A673 (cell line): ENCODE measurements at regions not wholly inside any gene's neighbourhood (a gene's known extent, or its start where the extent isn't known, plus 50 kb on each side); places are given as distances from the start of the nearest gene placed in this dataset.

ENCODE experiments used
- BruUV-seq: library from RNA; stranded (reverse); fragments of 400-500 nt; replicated peaks from 2 replicates; lab custom pipeline; 2021; lab: Mats Ljungman, UMichigan
- CTCF ChIA-PET: fragments of 300-600 bp; sonication (Branson Sonifier 250); formaldehyde crosslinking; loops from one replicate; lab custom pipeline; 2022; ENCODE audit warnings: antibody characterized with exemption; lab: Charles Lee
- POLR2A ChIA-PET: fragments of 300-600 bp; sonication (Branson Sonifier 250); formaldehyde crosslinking; loops from one replicate; lab custom pipeline; 2022; ENCODE audit warnings: antibody characterized with exemption; ENCODE audit not compliant: low non-redundant PET; lab: Charles Lee
- DNase-seq: peaks from one replicate; pipeline ENCODE4 v3.0.0-alpha.2; 2015; ENCODE audit warnings: low spot score
- H3K27ac ChIP-seq: fragments of 200-600 bp; sonication (generic); 2 replicates; pipeline ENCODE4 v1.5.1; 2016; ENCODE audit warnings: mixed run types, low read depth, mild to moderate bottlenecking, mixed read lengths, antibody characterized with exemption, low read length; ENCODE audit not compliant: poor library complexity, severe bottlenecking
- H3K27me3 ChIP-seq: fragments of 200-600 bp; sonication (generic); replicated peaks from 2 replicates; pipeline ENCODE4 v1.6.1; 2017; ENCODE audit warnings: mixed run types, low read depth, mild to moderate bottlenecking, mixed read lengths, antibody characterized with exemption, low read length; ENCODE audit not compliant: insufficient read depth, poor library complexity
- H3K36me3 ChIP-seq: fragments of 200-600 bp; sonication (generic); 2 replicates; pipeline ENCODE4 v1.6.1; 2016; ENCODE audit warnings: mixed run types, mild to moderate bottlenecking, mixed read lengths, antibody characterized with exemption, low read length; ENCODE audit not compliant: insufficient read depth, poor library complexity, severe bottlenecking
- H3K4me1 ChIP-seq: fragments of 200-600 bp; sonication (generic); 2 replicates; pipeline ENCODE4 v1.6.1; 2017; ENCODE audit warnings: mixed run types, mild to moderate bottlenecking, mixed read lengths, antibody characterized with exemption, low read length; ENCODE audit not compliant: insufficient read depth, poor library complexity, severe bottlenecking
- H3K4me3 ChIP-seq: fragments of 200-600 bp; sonication (generic); 2 replicates; pipeline ENCODE4 v1.5.1; 2016; ENCODE audit warnings: low read depth, mixed run types, mild to moderate bottlenecking, mixed read lengths, low read length; ENCODE audit not compliant: poor library complexity, severe bottlenecking
- H3K9me3 ChIP-seq: fragments of 200-600 bp; sonication (generic); 2 replicates; pipeline ENCODE4 v1.6.1; 2016; ENCODE audit warnings: mixed run types, low read depth, mild to moderate bottlenecking, mixed read lengths, antibody characterized with exemption, low read length; ENCODE audit not compliant: poor library complexity, severe bottlenecking
- CTCF ChIP-seq: fragments of 300-800, 200-600 bp; sonication (generic); conservative IDR thresholded peaks from 2 replicates; pipeline ENCODE4 v1.5.1; 2017; ENCODE audit warnings: low read depth, mild to moderate bottlenecking, antibody characterized with exemption, low read length, moderate library complexity, mixed read lengths
- EZH2 ChIP-seq: fragments of 200-600 bp; sonication (generic); IDR thresholded peaks from 2 replicates; pipeline ENCODE4 v1.6.1; 2017; ENCODE audit warnings: borderline replicate concordance, low read depth, mild to moderate bottlenecking, mixed read lengths, antibody characterized with exemption, low read length; ENCODE audit not compliant: poor library complexity, severe bottlenecking
- intact Hi-C: fragments of 100-400 bp; cut with micrococcal nuclease; formaldehyde crosslinking; loops from one replicate; pipeline ENCODE4 v1.10.0; 2022; ENCODE audit not compliant: unreplicated experiment

DNA sequence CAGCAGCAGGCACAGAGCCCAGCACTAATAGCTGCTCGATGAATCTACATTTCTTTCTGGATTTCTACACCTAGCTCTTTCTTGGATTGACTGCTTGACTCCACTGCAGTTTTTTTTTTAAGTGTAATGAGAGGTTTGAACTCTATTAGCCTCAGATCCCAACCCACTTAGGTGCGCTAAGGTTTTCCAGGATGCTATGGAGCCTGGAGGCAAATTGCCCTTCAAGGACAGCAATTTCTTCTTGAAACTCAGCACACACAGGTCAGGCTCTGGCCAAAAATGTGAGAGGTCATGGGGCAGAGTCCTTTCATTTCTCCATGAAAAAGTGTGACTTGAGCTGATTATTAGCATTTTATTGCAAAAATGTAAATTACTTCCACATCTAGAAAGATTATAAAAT, 52.3 kb upstream of the TIAM2 start:
- no TSS peak for BruUV-seq
- H3K27me3 ChIP-seq: no peaks in the 10 kb centered on the region
- no peak overlapping the region for H3K27ac ChIP-seq
- no peaks in the 10 kb centered on the region for H3K4me1 ChIP-seq
- TF ChIP-seq CTCF (no peak), EZH2 (no peak)
- H3K9me3 ChIP-seq: no peaks in the 10 kb centered on the region
- POLR2A ChIA-PET: no interaction called here
- H3K4me3 ChIP-seq: no peak overlapping the region
- no peaks in the 10 kb centered on the region for H3K36me3 ChIP-seq
- intact Hi-C loops: no loop called here
- DNase-seq: no peak
- CTCF ChIA-PET: no interaction called here

- no peak overlapping the region for H3K27ac ChIP-seq
- H3K4me3 ChIP-seq: no peak overlapping the region
- BruUV-seq: no TSS peak
- no peaks in the 10 kb centered on the region for H3K36me3 ChIP-seq
- CTCF ChIA-PET: no interaction called here
- TF ChIP-seq CTCF (no peak), EZH2 (no peak)
- no peaks in the 10 kb centered on the region for H3K27me3 ChIP-seq
- DNase-seq: no peak
- intact Hi-C loops: no loop called here
- no peaks in the 10 kb centered on the region for H3K4me1 ChIP-seq
- POLR2A ChIA-PET: no interaction called here
- no peaks in the 10 kb centered on the region for H3K9me3 ChIP-seq
Observed at GRCh38 chr6:154945271-154945890, 49.7 kb upstream of the TIAM2 start.
